Upper lobe of right lung (tissue), 1 donor: ENCODE measurements at regions not wholly inside any gene's neighbourhood (a gene's known extent, or its start where the extent isn't known, plus 50 kb on each side); places are given as distances from the start of the nearest gene placed in this dataset.

Experiments
- ATAC-seq: fragments of 200-7000 bp; cut with Tn5 transposase; one replicate; pipeline ENCODE4 v1.9.1; 2020; ENCODE audit warnings: mild to moderate bottlenecking, moderate library complexity
- DNase-seq: peaks from one replicate; pipeline ENCODE4 v3.0.0-alpha.2; 2020
- H3K27ac ChIP-seq: fragments of 200-600 bp; one replicate; pipeline ENCODE4 v1.8.0; 2022
- H3K27me3 ChIP-seq: fragments of 200-600 bp; one replicate; pipeline ENCODE4 v1.8.0; 2022; ENCODE audit warnings: mild to moderate bottlenecking
- H3K36me3 ChIP-seq: fragments of 200-600 bp; one replicate; pipeline ENCODE4 v1.8.0; 2022
- H3K4me1 ChIP-seq: fragments of 200-600 bp; one replicate; pipeline ENCODE4 v1.8.0; 2022
- H3K4me3 ChIP-seq: fragments of 200-600 bp; one replicate; pipeline ENCODE4 v1.8.0; 2022; ENCODE audit warnings: mild to moderate bottlenecking
- H3K9me3 ChIP-seq: fragments of 200-600 bp; one replicate; pipeline ENCODE4 v1.8.0; 2022
- intact Hi-C: fragments of 100-400 bp; cut with DNase I; formaldehyde crosslinking; loops from one replicate; pipeline ENCODE4 v1.11.0; 2022
- TF ChIP-seq, protein P1 (sequence below): fragments of 200-600 bp; IDR thresholded peaks from one replicate; pipeline ENCODE4 v1.8.0; 2022; ENCODE audit warnings: antibody characterized with exemption
- donor health status: DM: no; HTN: yes; CAD: no; lungs with severe emphysema.

DNA sequence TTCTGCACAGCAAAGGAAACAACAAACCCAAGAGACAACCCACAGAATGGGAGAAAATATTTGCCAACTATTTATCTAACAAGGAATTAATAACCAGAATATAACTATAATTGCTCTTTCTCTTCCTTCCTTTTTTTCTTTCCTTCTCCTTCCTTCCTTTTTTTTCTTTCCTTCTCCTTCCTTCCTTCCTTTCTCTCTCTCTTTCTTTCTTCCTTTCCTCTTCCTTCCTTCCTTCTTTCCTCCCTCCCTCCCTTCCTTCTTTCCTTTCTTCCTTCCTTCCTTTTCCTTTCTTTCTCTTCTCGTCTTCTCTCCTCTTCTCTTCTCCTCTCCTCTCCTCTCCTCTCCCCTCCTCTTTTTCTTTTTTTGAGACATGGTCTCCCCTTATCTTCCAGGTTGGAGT lies 345.4 kb upstream of the ARRDC4 start:
- Histone ChIP-seq H3K9me3 (no peaks in the 10 kb centered on the region), H3K4me1 (no peaks in the 10 kb centered on the region), H3K36me3 (no peaks in the 10 kb centered on the region), H3K27ac (no peak overlapping the region), H3K4me3 (no peak overlapping the region), H3K27me3 (no peaks in the 10 kb centered on the region)
- intact Hi-C loops = no loop called here
- DNase-seq (no peak), ATAC-seq (no peak)
- TF ChIP-seq, protein P1, sequence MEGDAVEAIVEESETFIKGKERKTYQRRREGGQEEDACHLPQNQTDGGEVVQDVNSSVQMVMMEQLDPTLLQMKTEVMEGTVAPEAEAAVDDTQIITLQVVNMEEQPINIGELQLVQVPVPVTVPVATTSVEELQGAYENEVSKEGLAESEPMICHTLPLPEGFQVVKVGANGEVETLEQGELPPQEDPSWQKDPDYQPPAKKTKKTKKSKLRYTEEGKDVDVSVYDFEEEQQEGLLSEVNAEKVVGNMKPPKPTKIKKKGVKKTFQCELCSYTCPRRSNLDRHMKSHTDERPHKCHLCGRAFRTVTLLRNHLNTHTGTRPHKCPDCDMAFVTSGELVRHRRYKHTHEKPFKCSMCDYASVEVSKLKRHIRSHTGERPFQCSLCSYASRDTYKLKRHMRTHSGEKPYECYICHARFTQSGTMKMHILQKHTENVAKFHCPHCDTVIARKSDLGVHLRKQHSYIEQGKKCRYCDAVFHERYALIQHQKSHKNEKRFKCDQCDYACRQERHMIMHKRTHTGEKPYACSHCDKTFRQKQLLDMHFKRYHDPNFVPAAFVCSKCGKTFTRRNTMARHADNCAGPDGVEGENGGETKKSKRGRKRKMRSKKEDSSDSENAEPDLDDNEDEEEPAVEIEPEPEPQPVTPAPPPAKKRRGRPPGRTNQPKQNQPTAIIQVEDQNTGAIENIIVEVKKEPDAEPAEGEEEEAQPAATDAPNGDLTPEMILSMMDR = no peak

DNA sequence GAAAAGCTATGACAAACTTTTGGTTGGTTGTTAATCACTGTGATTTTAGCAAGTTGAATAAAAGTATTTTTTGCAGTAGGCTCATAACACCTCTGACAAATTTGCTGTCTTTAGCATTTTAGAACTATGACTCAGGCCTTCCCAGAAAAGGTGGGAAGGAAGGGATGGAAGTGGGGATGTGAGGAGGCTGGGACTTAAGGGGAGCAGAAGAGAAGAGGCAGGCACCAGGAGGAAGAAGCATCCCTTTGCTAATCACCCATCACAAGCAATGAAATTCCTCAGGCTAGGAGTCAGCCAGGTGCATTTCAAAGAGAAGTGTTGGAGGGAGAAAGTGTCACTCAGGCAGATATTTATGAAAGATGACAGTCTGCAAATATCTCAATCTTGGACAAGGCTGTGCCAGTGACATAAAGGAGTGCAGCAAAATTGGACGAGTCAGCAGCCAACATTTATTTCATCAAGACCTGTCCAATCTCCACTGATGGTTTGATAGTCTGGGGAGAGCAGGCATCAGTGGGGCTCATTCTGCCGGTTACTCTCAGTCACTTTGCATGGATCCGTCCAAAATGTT lies 337.3 kb upstream of the ARRDC4 start:
- H3K27ac ChIP-seq = no peak overlapping the region
- no peaks in the 10 kb centered on the region for H3K27me3 ChIP-seq
- no peak overlapping the region for H3K4me3 ChIP-seq
- ATAC-seq (no peak), DNase-seq (no peak)
- H3K36me3 ChIP-seq = no peaks in the 10 kb centered on the region
- no peaks in the 10 kb centered on the region for H3K4me1 ChIP-seq
- intact Hi-C loops = no loop called here
- TF ChIP-seq, protein P1 = no peak
- no peaks in the 10 kb centered on the region for H3K9me3 ChIP-seq

GRCh38 chr15:97627634-97628033 lies 332.9 kb upstream of the ARRDC4 start:
- Histone ChIP-seq H3K27ac (no peak overlapping the region), H3K4me3 (no peak overlapping the region), H3K36me3 (no peaks in the 10 kb centered on the region), H3K27me3 (no peaks in the 10 kb centered on the region), H3K4me1 (no peaks in the 10 kb centered on the region), H3K9me3 (no peaks in the 10 kb centered on the region)
- DNase-seq (no peak), ATAC-seq (no peak)
- intact Hi-C loops = no loop called here
- TF ChIP-seq, protein P1 = no peak

DNA sequence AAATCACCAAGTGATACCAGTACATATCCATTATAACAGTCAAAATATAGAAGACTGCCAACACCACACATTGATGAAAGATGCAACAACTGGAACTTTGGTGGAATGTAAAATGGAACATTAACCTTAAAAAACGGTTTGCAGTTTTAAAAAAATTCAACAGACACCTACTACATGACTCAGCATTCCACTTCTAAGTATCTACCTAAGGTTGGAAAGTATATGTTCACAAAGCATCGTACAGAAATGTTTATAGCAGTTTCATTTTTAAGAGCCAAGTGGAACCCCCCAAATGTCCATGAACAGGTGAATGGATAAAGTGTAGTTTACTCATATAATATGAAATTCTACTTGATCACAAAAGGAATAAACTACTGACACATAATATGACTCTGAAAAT lies 314.7 kb upstream of the ARRDC4 start:
- Histone ChIP-seq H3K27ac (no peak overlapping the region), H3K36me3 (no peaks in the 10 kb centered on the region), H3K4me3 (no peak overlapping the region), H3K27me3 (no peaks in the 10 kb centered on the region), H3K9me3 (no peaks in the 10 kb centered on the region), H3K4me1 (no peaks in the 10 kb centered on the region)
- intact Hi-C loops = no loop called here
- TF ChIP-seq, protein P1 = no peak
- ATAC-seq = no peak
- DNase-seq = no peak

DNA sequence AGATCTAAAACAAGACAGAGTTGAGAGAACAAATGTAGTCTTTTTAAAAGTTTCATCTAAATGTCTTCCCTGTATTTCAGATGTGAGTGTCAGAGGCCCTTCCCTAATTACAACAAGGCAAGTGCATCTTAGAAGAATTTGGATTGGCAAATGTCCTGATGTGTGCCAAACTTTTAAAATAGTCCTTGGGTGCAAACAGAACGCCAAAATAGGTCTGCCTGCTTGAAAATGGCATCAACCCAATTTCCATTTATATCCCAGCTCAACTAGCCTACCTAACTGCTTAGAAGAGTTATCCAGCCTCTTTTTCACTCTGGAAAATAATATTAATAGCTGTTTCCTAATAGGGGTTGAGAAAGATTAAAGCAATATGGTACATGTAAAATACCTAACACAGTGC lies 311.8 kb upstream of the ARRDC4 start:
- Histone ChIP-seq H3K4me1 (no peaks in the 10 kb centered on the region), H3K4me3 (no peak overlapping the region), H3K27ac (no peak overlapping the region), H3K27me3 (peaks cover 14% of the 10 kb centered on the region), H3K9me3 (no peaks in the 10 kb centered on the region), H3K36me3 (no peaks in the 10 kb centered on the region)
- ATAC-seq (no peak), DNase-seq (no peak)
- intact Hi-C loops = no loop called here
- TF ChIP-seq, protein P1 = no peak

DNA sequence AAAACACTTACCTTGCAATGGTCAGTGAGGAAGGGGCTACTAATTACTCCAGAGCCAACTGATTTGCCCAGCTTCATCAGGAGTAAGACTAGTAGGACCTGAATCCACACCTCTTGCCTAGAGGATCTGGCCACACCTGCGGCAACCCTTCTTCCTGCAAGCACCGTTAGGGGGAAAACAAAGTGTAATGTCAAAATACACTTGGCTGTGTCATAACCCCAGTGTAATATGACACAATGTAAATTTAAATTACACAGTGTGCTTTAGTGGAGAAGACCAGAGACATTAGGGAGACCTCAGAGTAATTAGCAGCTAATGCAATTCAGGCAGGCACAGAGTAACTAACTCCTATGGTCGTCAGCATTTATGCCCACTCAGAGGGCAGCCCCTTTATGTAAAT lies 308.5 kb upstream of the ARRDC4 start:
- H3K4me1 ChIP-seq = no peaks in the 10 kb centered on the region
- TF ChIP-seq, protein P1 = no peak
- H3K4me3 ChIP-seq = no peak overlapping the region
- H3K27me3 ChIP-seq = peaks cover 14% of the 10 kb centered on the region
- H3K36me3 ChIP-seq = no peaks in the 10 kb centered on the region
- no peak for ATAC-seq
- intact Hi-C loops = no loop called here
- H3K27ac ChIP-seq = no peak overlapping the region
- H3K9me3 ChIP-seq = no peaks in the 10 kb centered on the region
- no peak for DNase-seq
